Hepatocyte (in vitro differentiated cells): ENCODE measurements at regions not wholly inside any gene's neighbourhood (a gene's known extent, or its start where the extent isn't known, plus 50 kb on each side); places are given as distances from the start of the nearest gene placed in this dataset.
"Not testable (repeated sequence)": the region's sequence is repeated elsewhere in the genome, so short reads cannot be mapped to it uniquely, and the experiment has no call there.

ENCODE experiments used
- DNase-seq: peaks from one replicate; pipeline ENCODE4 v3.0.0-alpha.2; 2016; ENCODE audit warnings: low spot score
- H2AFZ ChIP-seq: fragments of 200-600 bp; sonication (generic); 2 replicates; pipeline ENCODE4 v1.6.0; 2016; ENCODE audit warnings: antibody characterized with exemption, mild to moderate bottlenecking
- H3K27ac ChIP-seq: fragments of 200-600 bp; sonication (generic); 2 replicates; pipeline ENCODE4 v1.5.1; 2016; ENCODE audit warnings: mild to moderate bottlenecking
- H3K27me3 ChIP-seq: fragments of 200-600 bp; sonication (generic); 2 replicates; pipeline ENCODE4 v1.6.1; 2016
- H3K36me3 ChIP-seq: fragments of 200-600 bp; sonication (generic); replicated peaks from 2 replicates; pipeline ENCODE4 v1.5.1; 2016; ENCODE audit warnings: low read depth; ENCODE audit not compliant: insufficient read depth
- H3K4me1 ChIP-seq: fragments of 200-600 bp; sonication (generic); 2 replicates; pipeline ENCODE4 v1.5.1; 2016; ENCODE audit warnings: mild to moderate bottlenecking, moderate library complexity; ENCODE audit not compliant: insufficient read depth
- H3K4me2 ChIP-seq: fragments of 200-600 bp; sonication (generic); 2 replicates; pipeline ENCODE4 v1.6.0; 2016
- H3K4me3 ChIP-seq: fragments of 200-600 bp; sonication (generic); 2 replicates; pipeline ENCODE4 v1.5.1; 2016; ENCODE audit warnings: mild to moderate bottlenecking
- H3K79me2 ChIP-seq: fragments of 200-600 bp; sonication (generic); 2 replicates; pipeline ENCODE4 v1.6.0; 2017; ENCODE audit warnings: mild to moderate bottlenecking
- H3K9me2 ChIP-seq: fragments of 200-600 bp; sonication (generic); replicated peaks from 2 replicates; pipeline ENCODE4 v1.6.0; 2017; ENCODE audit warnings: mild to moderate bottlenecking; ENCODE audit not compliant: insufficient read depth
- H3K9me3 ChIP-seq: fragments of 200-600 bp; sonication (generic); 2 replicates; pipeline ENCODE4 v1.5.1; 2016; ENCODE audit warnings: low read depth, mild to moderate bottlenecking
- H4K20me1 ChIP-seq: fragments of 200-600 bp; sonication (generic); 2 replicates; pipeline ENCODE4 v1.6.0; 2016; ENCODE audit warnings: mild to moderate bottlenecking; ENCODE audit not compliant: insufficient read depth, poor library complexity, severe bottlenecking
- CTCF ChIP-seq: fragments of 200-600 bp; sonication (generic); IDR thresholded peaks from 2 replicates; pipeline ENCODE4 v1.5.1; 2016; ENCODE audit warnings: antibody characterized with exemption, mild to moderate bottlenecking; ENCODE audit not compliant: poor library complexity
- EZH2 ChIP-seq: fragments of 200-600 bp; sonication (generic); IDR thresholded peaks from 2 replicates; pipeline ENCODE4 v1.6.1; 2016; ENCODE audit warnings: antibody characterized with exemption, mild to moderate bottlenecking, borderline replicate concordance
- EZH2phosphoT487 ChIP-seq: fragments of 200-600 bp; sonication (generic); IDR thresholded peaks from one replicate; pipeline ENCODE4 v1.6.1; 2018; ENCODE audit warnings: antibody characterized with exemption, mild to moderate bottlenecking, low read depth, moderate library complexity; ENCODE audit not compliant: unreplicated experiment, severe bottlenecking
- WGBS: methylation state at CpG from one replicate; pipeline ENCODE4 v1.1.6; 2016; ENCODE audit warnings: low lambda C conversion rate; ENCODE audit errors: missing lambda C conversion rate; 5-methylcytosine and 5-hydroxymethylcytosine counted together

- H3K4me3 ChIP-seq = no peak overlapping the region
- TF ChIP-seq EZH2 = no peak
- no peak for TF ChIP-seq CTCF
- TF ChIP-seq EZH2phosphoT487 = no peak
- no peak overlapping the region for H3K27ac ChIP-seq
- no peaks in the 10 kb centered on the region for H3K4me1 ChIP-seq
- no peak overlapping the region for H2AFZ ChIP-seq
- no peaks in the 10 kb centered on the region for H3K9me3 ChIP-seq
- WGBS = 85% methylated on average over 11 of the region's 11 CpGs
- H3K36me3 ChIP-seq = no peaks in the 10 kb centered on the region
- no peak for DNase-seq
- no peaks in the 10 kb centered on the region for H3K9me2 ChIP-seq
- H3K79me2 ChIP-seq = no peaks in the 10 kb centered on the region
- H4K20me1 ChIP-seq = no peaks in the 10 kb centered on the region
- H3K27me3 ChIP-seq = no peaks in the 10 kb centered on the region
- no peak overlapping the region for H3K4me2 ChIP-seq
These were observed 433.8 kb upstream of the ID2 start for GRCh38 chr2:8247905-8248622.

GRCh38 chr2:8248623-8248957, 433.3 kb upstream of the ID2 start:
- Histone ChIP-seq H3K9me2 (no peaks in the 10 kb centered on the region), H3K9me3 (no peaks in the 10 kb centered on the region), H3K79me2 (no peaks in the 10 kb centered on the region), H2AFZ (no peak overlapping the region), H3K4me1 (no peaks in the 10 kb centered on the region), H3K36me3 (no peaks in the 10 kb centered on the region), H3K4me3 (no peak overlapping the region), H3K27me3 (no peaks in the 10 kb centered on the region), H4K20me1 (no peaks in the 10 kb centered on the region), H3K4me2 (no peak overlapping the region), H3K27ac (no peak overlapping the region)
- TF ChIP-seq CTCF = no peak
- no peak for TF ChIP-seq EZH2phosphoT487
- WGBS = 95% methylated on average over 2 of the region's 2 CpGs
- DNase-seq = no peak

- no peaks in the 10 kb centered on the region for H3K79me2 ChIP-seq
- no peak overlapping the region for H3K27ac ChIP-seq
- H3K4me2 ChIP-seq = no peak overlapping the region
- H3K4me1 ChIP-seq = no peaks in the 10 kb centered on the region
- TF ChIP-seq CTCF (no peak), EZH2phosphoT487 (no peak), EZH2 (no peak)
- WGBS = 87% methylated on average over 14 of the region's 14 CpGs
- H4K20me1 ChIP-seq = no peaks in the 10 kb centered on the region
- H3K36me3 ChIP-seq = no peaks in the 10 kb centered on the region
- no peak for DNase-seq
- H3K9me2 ChIP-seq = no peaks in the 10 kb centered on the region
- no peak overlapping the region for H2AFZ ChIP-seq
- no peaks in the 10 kb centered on the region for H3K27me3 ChIP-seq
- H3K4me3 ChIP-seq = no peak overlapping the region
- no peaks in the 10 kb centered on the region for H3K9me3 ChIP-seq
These were observed 432.7 kb upstream of the ID2 start for GRCh38 chr2:8249141-8249540.

- no peak for DNase-seq
- WGBS = 79% methylated on average over 2 of the region's 2 CpGs
- H3K4me1 ChIP-seq = no peaks in the 10 kb centered on the region
- no peaks in the 10 kb centered on the region for H3K27me3 ChIP-seq
- no peak overlapping the region for H3K4me2 ChIP-seq
- no peaks in the 10 kb centered on the region for H3K9me2 ChIP-seq
- no peak overlapping the region for H2AFZ ChIP-seq
- no peaks in the 10 kb centered on the region for H4K20me1 ChIP-seq
- H3K9me3 ChIP-seq = no peaks in the 10 kb centered on the region
- H3K79me2 ChIP-seq = no peaks in the 10 kb centered on the region
- H3K27ac ChIP-seq = no peak overlapping the region
- TF ChIP-seq CTCF = no peak
- no peak for TF ChIP-seq EZH2
- no peak for TF ChIP-seq EZH2phosphoT487
- no peak overlapping the region for H3K4me3 ChIP-seq
- H3K36me3 ChIP-seq = no peaks in the 10 kb centered on the region
These were observed 432.1 kb upstream of the ID2 start for GRCh38 chr2:8249769-8250168.

- not testable (repeated sequence) for H4K20me1 ChIP-seq, H3K4me3 ChIP-seq, H3K9me3 ChIP-seq, H3K4me2 ChIP-seq, H3K79me2 ChIP-seq, H3K27ac ChIP-seq, H3K36me3 ChIP-seq, H2AFZ ChIP-seq, H3K4me1 ChIP-seq, DNase-seq, H3K9me2 ChIP-seq, H3K27me3 ChIP-seq
- WGBS = 86% methylated on average over 2 of the region's 2 CpGs
These were observed 431.6 kb upstream of the ID2 start for GRCh38 chr2:8250290-8250689.
